A172 (cell line): ENCODE measurements at regions not wholly inside any gene's neighbourhood (a gene's known extent, or its start where the extent isn't known, plus 50 kb on each side); places are given as distances from the start of the nearest gene placed in this dataset.
"Not testable (repeated sequence)": the region's sequence is repeated elsewhere in the genome, so short reads cannot be mapped to it uniquely, and the experiment has no call there.

Experiments
- DNase-seq: peaks from one replicate; pipeline ENCODE4 v3.0.0-alpha.2; 2015; ENCODE audit warnings: low spot score

DNA sequence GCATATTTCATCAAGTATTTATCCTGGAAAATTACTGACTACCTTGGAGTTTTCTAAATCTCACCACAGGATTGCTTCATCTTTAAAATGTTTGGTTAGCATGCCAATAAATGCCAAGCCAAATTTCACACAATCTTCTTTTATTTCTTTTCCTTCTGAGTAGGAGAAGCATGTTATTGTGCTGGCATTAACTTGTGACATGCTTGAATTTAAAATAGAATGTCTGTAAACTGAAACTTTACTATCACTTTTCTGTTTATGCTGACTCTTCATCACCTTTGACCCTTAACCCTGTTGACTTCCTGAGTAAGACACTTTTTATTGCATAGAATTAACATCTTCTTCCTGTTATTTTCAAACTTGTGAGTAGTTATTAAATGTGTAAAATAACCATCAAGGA, 56.2 kb upstream of the LRRTM4 start:
- no peak for DNase-seq

DNA sequence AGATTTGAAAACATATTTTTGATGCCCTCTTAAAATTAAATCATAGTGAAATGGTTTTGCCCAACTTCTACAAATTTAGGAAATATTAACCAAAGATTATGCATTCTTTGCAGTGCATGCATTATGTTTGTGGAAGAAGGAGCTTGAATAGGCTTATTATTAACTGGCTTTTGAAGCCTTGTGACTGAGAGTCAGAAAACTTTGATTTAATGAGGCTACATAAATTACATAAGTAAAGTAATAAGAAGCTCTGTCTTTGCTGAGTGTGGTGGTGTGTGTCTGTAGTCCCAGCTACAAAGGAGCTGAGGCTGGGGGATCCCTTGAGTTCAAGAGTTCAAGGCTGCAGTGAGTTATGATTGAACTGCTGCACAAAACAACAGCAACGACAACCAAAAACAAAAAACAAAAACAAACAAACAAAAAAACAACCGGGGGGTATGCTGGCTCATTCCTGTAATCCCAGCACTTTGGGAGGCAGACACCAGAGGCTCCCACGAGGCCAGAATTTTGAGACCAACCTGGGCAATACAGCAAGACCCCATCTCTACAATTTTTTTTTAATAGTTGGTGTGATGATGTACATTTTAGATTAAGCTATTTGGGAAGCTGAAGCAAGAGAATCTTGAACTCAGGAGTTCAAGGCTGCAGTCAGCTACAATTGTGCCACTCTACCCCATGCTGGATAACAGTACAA, 57.0 kb upstream of the LRRTM4 start:
- DNase-seq, result no peak

DNA sequence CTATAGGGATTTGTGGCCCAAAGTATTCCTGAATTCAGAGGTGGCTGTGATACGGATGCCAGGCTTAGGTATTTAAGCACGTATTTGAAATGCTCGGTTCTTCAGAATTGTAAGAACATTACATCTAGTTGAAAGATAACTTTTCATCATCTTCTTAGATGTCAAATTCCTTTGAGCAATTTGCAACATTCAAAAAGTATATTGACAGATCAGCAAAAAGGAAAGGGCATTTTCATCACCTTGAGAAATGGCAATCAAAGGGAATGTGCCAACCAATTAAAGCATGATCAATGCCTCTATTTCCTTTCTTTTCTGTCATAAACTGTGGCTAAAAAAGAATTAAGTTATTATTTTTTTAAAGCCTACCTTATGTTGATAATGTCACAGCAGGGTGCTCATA, 66.3 kb upstream of the LRRTM4 start:
- no peak for DNase-seq

DNA sequence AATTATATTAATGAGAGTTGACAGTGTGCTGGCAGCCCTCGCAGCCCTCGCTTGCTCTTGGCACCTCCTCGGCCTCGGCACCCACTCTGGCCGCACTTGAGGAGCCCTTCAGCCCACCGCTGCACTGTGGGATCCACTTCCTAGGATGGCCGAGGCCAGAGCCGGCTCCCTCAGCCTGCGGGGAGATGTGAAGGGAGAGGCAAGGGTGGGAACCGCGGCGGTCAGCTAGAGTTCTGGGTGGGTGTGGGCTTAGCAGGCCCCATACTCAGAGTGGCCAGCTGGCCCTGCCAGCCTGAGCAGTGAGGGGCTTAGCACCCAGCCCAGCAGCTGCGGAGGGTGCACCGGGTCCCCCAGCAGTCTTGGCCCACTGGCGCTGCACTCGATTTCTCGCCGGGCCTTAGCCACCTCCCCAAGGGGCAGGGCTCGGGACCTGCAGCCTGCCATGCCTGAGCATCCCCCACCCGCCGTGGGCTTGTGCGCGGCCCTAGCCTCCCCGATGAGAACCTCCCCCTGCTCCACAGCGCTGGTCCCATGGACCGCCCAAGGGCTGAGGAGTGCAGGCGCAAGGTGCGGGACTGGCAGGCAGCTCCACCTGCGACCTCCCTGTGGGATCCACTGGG, 68.2 kb upstream of the LRRTM4 start:
- no peak for DNase-seq

DNA sequence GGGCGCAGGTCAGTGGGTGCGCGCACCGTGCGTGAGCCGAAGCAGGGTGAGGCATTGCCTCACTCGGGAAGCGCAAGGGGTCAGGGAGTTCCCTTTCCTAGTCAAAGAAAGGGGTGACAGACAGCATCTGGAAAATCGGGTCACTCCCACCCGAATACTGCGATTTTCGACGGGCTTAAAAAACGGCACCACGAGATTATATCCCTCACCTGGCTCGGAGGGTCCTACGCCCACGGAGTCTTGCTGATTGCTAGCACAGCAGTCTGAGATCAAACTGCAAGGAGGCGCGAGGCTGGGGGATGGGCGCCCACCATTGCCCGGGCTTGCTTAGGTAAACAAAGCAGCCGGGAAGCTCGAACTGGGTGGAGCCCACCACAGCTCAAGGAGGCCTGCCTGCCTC, 70.8 kb upstream of the LRRTM4 start:
- not testable (repeated sequence) for DNase-seq

DNA sequence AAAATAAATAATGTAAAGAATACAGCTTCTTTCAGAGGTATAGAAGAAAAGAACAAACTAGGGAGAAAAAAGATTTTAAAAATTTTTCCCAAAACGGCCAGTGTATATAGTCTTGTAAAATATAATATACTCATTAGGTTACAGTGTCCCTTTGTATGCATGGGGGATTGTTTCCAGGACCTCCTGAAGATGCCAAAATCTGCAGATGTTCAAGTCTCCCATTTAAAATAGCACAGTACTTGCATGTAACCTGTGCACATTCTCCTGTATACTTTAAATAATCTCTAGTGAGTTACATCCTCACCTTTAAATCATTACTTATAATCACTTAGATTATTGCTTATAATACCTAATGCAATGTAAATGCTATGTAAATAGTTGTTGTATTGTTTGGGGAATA, 80.6 kb upstream of the LRRTM4 start:
- no peak for DNase-seq

DNA sequence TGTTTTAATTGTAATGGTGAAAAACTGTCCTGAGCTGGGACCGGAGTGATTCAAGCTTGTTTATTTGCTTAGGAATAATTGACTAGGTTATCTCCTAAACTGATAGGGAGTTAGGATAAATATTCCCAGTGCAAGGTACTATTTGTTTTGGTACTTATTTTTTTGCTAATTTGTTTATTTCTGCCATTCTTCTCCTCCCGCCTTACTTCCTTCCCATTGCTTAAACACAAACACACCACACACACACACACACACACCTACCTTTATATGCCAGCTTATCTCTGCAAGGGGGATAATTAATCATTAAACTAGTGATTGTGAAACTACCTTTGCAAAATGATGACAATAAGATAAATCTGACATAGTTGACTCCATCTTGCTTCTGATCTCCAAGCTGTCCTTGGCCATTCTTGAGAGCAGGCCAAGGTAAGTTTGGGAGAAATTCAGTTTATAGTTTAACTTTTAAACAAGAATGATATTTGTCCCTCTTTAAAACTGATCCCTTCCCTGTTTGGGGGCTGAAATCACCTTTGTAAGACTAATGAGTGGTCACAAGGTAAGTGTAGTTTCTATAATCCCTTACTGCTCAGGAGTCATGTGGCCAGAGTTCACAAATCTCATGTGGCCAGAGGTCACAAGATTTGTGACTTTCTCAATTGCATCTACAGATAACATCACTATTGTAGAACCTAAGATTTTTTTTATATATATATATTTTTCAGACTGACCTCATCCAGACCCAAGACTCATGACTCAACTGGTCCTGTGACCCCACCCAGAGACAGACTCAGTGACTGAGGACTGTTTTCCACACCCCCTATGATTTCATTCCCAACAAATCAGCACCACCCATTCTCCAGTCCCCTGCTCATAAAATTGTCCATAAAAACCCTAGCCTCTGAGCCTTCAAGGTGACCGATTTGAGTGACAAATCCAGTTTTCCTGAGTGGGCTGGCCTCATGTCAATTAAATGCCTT, 83.1 kb upstream of the LRRTM4 start:
- peak; percentile 12 for DNase-seq

DNA sequence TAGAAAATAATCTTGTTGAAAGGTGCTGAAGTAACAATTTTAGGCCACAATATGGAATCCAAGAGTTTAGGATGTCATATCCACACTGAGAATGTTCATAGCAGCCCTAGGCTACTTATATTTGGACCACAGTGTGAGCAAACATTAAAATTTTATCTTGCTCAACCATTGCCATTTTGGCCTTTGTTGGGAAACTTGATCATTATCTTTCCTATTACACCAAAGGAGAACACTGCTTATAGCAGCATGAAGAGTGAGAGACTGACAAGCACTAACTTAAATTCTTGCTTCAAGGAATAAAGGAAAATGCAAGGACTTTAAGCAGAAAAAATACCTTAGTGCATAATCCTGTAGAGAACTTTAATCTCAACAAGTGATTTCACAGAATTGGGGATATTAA, 86.3 kb upstream of the LRRTM4 start:
- DNase-seq, result no peak

DNA sequence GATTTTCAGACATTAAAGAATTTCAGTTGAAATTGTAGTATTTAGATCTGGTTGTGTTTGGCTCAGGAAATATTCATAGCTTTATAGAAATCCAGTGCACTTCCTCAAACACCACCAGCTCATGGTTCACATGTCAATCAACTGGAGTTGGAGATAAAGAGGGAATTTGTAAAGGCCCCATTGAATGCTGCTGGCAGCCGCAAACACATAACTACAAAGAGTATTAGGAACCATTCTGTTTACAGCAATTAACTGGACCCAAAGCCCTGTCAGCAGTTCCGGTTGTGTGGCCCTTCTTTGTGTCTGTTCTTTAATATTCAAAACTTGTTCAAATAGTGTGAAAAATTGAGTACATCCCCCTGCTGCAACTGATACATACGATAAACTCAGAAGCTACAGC, 107.4 kb upstream of the LRRTM4 start:
- no peak for DNase-seq

DNA sequence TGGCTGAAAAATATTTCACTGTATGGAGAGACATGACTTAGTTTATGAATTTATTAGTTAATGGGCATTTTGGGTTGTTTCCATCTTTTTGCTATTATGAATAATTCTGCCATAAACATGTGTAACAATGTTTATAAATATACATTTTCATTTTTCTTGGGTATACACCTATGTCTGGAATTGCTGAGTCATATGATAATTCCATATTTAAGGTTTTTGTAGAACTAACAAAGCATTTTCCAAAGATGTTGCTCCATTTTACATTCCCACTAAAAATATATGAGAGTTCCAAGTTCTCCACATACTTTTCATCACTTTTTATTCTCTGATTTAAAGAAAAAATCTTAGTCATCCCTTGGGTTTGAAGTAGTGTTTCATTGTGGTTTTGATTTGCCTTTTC, 108.8 kb upstream of the LRRTM4 start:
- DNase-seq, result no peak

DNA sequence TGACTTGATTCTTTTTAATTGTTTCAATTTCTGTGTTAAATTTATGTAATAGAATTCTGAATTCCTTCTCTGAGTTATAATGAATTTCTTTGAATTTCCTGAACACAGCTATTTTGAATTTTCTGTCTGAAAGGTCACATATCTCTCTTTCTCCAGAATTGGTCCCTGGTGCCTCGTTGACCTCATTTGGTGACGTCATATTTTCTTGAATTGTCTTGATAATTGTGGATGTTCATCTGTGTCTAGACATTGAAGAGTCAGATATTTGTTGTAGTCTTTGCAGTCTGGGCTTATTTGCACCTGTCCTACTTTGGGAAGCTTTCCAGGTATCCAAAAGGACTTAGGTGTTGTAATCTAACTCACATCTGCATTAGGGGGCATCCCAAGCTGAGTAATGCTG, 111.4 kb upstream of the LRRTM4 start:
- no peak for DNase-seq

DNA sequence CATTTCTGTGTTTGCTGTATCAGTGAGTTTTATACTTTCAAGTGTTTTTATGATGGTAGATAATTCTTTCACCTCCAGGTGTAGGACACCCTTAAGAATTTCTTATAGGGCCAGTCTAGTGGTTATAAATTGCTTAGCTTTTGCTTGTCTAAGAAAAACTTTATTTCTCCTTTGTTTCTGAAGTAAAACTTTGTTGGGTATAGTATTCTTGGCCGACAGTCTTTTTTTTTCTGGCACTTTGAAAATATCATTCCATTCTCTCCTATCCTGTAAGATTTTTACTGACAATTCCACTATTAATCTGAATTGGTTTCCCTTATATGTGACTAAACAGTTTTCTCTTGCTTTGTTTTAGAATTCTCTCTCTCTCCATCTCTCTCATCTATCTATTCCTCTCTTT, 118.7 kb upstream of the LRRTM4 start:
- DNase-seq, result no peak

DNA sequence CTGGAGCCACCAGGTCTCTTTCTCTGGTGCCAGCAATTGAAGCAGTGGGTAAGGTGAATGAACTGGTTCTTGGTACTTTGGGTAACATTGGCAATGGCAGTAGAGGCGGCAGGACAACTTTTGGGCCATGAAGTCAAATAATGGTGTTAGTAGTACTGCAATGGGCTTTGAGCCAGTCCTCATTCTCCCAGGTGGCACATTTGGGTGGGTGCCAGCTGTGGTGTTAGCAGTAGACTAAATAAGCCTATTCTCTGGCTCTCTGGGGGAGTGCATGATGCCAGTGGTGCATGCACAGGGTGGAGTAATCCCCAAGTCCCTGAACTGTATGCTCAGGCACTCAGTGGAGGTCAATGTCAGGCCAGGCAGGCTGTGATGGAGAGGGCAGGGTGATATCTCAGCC, 120.2 kb upstream of the LRRTM4 start:
- no peak for DNase-seq

DNA sequence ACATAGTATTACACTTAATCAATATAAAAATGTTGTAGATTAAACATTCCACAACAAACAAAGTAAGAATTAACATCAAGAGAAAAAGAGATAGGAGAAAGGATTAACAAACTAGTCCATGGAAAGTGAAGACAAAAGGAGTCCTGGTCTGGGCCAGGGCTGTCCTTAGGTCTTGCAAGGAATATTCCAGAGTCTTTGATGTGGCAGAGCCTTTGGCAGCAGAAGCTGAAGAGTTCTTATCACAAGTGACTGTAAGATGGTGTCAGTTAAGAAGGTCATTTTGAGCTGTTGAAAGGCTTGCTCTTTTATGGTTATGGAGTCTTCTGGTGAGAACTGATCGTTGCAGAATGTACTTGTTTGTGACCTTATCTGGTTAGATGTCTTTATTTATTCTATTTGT, 127.7 kb upstream of the LRRTM4 start:
- no peak for DNase-seq

DNA sequence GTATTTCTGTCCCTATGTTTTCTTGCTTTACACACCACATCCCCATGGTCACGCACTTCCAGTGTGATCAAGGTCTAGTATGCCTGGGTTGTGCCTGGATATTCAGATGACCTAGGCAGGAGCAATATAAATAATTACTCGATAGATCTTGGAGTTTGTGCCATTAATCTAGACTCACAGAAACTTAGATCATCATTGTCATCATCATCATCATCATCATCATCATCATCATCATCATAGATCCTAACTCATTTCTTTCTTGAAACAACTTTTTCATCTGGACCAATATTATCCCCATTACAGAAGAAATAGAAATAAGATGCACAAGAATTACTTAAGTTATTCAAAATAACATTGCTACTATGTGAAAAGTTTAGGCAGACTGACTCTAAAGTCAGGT, 130.3 kb upstream of the LRRTM4 start:
- DNase-seq, result no peak

DNA sequence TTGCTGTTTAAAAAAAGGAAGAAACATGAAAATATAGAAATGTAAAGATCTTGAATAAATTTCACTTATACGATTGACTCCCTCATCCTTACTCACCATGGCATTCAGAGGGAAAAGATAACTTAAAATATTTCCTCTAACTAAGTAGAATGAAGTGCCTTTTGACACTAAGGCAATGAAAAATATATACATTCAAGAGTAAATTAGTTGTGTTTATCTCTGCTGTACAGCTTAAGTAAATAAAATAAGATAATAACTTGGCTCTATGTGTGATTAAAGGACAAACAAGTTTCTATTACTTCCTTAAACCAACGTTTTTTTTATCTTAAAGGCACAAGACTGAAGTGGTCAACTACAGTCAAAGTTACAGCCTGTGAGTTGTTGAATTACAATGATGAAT, 142.3 kb upstream of the LRRTM4 start:
- no peak for DNase-seq

DNA sequence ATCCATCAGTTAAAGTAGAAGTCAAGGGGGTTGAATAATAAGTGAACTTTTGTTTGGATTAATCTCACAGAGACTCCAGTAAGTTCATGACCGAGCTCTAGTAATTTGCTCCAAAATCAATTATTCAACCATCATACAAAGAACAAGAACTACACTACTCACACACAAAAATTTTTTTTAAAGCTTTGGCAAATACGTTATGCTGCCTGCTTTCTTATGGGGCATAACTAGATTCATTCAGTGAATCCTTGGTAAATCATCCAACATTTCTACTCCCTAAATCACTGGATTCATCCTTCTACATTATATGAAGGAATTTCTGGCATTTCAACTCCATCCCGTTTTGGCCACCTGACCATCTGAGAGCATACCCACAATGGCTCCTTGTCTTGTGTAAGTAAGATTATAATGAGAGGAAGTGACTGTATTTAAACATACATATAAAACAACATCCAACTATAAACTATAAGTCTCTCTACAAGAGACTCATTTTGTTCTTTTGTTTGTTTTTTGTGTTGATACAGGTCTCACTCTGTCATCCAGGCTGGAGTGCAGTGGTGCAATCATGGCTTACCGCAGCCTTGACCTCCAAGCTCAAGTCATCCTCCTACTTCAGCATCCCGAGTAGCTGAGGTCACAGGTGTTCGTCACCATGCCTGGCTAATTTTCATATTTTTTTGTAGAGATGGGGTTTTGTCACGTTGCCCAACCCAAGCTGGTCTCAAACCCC, 144.2 kb upstream of the LRRTM4 start:
- DNase-seq, result peak; percentile 59

DNA sequence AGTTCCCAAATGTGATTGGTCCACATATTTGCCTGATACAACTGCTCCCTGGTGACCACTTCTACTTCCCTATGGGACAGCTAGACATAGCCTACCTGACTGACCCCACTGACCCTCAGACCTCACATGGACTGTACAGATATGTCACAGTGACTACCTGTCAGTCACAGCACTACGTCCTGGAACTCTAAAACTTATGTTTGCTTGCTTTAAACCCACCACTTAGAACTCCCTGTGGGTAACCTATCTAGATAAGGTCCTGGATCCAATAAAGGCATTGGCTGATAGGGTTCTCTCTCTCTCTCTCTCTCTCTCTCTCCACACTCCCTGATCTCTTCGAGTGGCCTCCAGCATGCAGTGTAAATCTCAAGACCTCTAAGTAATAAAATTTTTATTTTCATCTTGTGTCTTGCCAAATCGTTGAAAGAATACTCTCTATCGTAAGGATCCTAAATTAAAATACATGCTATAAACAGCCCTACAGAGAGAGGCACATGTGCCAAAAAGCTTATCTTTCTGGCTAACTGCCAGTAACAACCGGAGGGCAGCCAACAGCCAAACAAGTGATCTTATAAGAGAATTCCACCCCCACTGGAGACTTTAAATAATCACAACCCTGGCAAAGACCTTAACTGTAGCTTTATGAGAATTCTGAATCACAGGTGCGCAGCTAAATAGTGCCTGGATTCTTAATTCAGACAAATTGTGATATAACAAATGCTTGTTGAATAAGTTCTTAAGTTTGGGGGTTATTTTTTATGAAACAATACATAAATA, 162.6 kb upstream of the LRRTM4 start:
- not testable (repeated sequence) for DNase-seq

DNA sequence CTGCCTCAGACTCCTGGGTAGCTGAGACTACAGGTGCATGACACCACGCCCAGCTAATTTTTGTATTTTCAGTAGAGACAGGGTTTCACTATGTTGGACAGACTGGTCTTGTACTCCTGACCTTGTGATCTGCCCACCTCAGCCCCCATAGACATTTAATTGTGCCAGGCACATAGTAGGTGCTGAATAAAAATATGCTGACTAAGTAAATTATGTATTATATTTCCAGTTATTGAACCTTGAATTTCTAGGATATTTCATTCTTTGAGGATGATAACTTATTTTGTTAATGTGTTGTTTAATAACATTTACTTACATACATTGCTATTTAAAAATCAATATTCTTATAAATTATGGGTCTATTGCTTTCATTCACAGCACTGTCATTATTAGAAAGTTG, 190.4 kb upstream of the LRRTM4 start:
- DNase-seq, result no peak

DNA sequence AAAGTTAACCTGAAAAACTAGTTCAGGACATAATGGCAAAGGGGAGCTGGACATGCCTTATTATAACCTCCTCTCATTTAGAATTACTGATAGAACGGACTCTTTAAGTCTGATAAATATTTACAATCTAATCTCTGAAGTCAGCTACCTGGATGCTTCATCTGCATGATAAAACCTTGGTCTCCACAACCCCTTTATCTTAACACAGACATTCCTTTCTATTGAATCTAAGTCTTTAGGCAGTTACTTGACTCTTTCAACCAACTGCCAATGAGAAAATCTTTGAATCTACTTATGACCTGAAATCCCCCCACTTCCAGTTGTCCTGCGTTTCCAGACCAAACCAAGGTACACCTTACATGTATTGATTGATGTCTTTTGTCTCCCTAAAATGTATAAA, 191.2 kb upstream of the LRRTM4 start:
- DNase-seq, result no peak

DNA sequence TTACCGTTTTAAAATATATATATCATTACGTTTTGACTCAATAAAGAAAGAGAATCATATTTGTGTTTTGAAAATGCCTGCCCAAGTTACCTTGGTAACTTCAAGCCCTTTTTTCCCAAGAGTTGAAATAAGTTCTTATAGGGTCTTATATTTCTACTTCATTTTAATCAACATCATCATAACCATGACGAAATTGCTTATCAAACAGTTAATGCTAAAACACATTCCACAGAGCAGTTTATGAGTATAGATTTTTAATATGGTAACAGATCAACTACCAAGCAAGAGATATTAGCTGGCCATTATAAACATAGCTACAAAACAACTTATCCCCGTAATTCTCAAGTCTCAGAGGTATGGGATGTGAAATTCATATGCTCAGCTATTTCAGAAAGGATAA, 197.9 kb upstream of the LRRTM4 start:
- DNase-seq, result no peak
